ENCODE measurements at regions not wholly inside any gene's neighbourhood (a gene's known extent, or its start where the extent isn't known, plus 50 kb on each side); places are given as distances from the start of the nearest gene placed in this dataset.

DNA sequence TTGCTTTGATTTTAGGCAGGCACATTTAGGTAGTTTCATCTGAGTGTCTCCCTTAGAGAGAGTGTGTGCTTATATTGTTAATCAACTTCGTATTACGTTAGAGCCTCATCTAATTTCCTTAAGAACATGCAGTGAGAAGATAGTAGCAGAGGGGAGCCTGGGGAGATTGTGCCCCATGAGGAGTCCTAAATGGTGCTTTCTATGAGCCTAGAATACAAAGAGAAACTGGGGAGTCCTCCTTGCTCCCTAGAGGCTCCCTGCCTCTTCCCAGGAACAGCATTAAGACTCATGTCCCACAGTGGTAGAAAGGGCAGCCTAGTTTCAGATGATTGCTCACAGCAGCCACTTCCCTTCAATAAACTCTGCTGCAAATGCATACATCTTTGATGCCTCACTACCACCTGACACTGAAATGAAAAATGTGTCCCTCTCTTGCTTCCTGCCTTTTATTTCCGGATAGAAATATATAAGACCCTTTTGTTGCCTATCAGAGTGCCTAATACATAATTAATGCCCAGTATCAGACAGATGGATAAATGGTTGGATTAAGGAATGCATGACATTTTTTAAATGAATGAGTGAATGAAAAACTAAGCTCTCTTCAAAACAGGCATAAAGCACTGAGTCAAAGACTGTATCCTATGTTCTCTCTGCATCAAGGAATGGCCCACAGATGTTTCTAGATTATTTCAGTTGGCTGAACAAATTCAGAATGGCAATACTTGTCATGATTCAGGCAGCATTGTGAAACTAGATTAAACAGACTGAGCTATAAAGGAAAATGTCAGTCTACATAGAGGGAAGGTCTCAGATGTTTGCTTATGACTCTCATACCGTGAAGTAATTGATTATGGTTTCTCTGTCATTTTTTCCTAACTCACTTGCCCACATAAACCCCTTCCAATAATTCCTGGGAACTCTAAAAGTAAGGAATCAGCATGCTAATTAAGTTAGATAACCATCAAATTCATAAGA, 362.1 kb downstream of the LRRC3B start:
- H3K4me3 ChIP-seq: no peak overlapping the region
- TF ChIP-seq POLR2AphosphoS5 (IDR thresholded peaks at IDR 0.05): no peak
- TF ChIP-seq CTCF (IDR thresholded peaks at IDR 0.05): no peak
- no peak for TF ChIP-seq POLR2A (IDR thresholded peaks at IDR 0.05; ENCODE audit: low read depth)
- TF ChIP-seq EP300 (IDR thresholded peaks at IDR 0.05): no peak
- intact Hi-C loops (cut with DNase I): no loop called here
- H3K27ac ChIP-seq (replicated peaks in 1 of 4): no peak overlapping the region
- 67% methylated on average over 4 of the region's 4 CpGs for WGBS
- no peaks in the 10 kb centered on the region for H3K9me3 ChIP-seq
- H3K36me3 ChIP-seq: no peaks in the 10 kb centered on the region
- H3K27me3 ChIP-seq: no peaks in the 10 kb centered on the region
- no peak for DNase-seq (ENCODE audit: extremely low spot score)
- H3K4me1 ChIP-seq: no peaks in the 10 kb centered on the region

DNA sequence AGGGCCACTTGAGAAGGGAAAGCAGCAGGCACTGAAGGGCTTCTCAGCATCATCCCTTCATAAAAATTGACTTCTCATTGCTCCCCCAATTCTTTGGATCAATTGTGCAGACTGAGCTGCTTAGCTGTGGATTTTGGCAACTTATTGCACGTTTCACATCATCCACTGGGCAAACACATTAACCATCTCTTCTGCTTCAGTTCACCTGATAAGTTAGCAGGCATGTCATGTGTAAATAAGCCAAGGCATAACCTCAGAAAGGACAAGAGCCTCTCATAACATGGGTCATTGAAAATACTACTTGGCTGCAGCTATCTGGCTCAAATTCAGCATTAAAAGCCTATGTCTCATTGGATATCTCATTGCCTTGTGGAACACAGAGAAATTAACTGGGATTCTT, 366.5 kb downstream of the LRRC3B start:
- Histone ChIP-seq H3K36me3 (no peaks in the 10 kb centered on the region), H3K4me1 (no peaks in the 10 kb centered on the region), H3K9me3 (no peaks in the 10 kb centered on the region), H3K27me3 (no peaks in the 10 kb centered on the region), H3K4me3 (no peak overlapping the region), H3K27ac (replicated peaks in 1 of 4) (no peak overlapping the region)
- no peak for DNase-seq (ENCODE audit: extremely low spot score)
- TF ChIP-seq CTCF (IDR thresholded peaks at IDR 0.05) (no peak), POLR2AphosphoS5 (IDR thresholded peaks at IDR 0.05) (no peak), EP300 (IDR thresholded peaks at IDR 0.05) (no peak), POLR2A (IDR thresholded peaks at IDR 0.05; ENCODE audit: low read depth) (no peak)
- WGBS: no CpG with 5 or more reads among the region's 1 CpG
- intact Hi-C loops (cut with DNase I): no loop called here

DNA sequence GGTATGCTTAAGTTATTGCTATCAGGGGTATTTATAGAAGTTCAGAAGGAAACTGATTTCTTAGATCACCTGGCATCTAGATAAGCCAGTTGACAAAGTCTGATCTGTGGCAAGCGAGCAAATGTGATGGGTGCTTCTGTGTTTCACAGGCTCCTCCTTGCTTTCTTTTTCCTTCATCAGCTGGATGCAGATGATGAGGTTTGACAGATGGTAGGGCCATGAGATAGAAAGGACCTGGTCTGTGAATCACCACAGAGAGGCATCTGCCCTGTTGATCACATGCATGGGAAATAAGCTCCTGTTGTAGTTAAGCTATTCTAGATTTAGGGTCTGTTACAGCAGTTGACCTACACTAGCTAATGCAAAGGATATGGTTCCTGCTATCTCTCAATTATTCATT, 372.0 kb downstream of the NEK10 start:
- Histone ChIP-seq H3K27me3 (no peaks in the 10 kb centered on the region), H3K4me3 (no peak overlapping the region), H3K36me3 (no peaks in the 10 kb centered on the region), H3K4me1 (no peaks in the 10 kb centered on the region), H3K9me3 (no peaks in the 10 kb centered on the region), H3K27ac (replicated peaks in 1 of 4) (no peak overlapping the region)
- no peak for DNase-seq (ENCODE audit: extremely low spot score)
- 82% methylated on average over 1 of the region's 1 CpG for WGBS
- TF ChIP-seq POLR2A (IDR thresholded peaks at IDR 0.05; ENCODE audit: low read depth): no peak
- TF ChIP-seq POLR2AphosphoS5 (IDR thresholded peaks at IDR 0.05): no peak
- no peak for TF ChIP-seq CTCF (IDR thresholded peaks at IDR 0.05)
- no peak for TF ChIP-seq EP300 (IDR thresholded peaks at IDR 0.05)
- intact Hi-C loops (cut with DNase I): no loop called here

GRCh38 chr3:27010834-27011233, 358.3 kb downstream of the NEK10 start:
- TF ChIP-seq POLR2AphosphoS5 (IDR thresholded peaks at IDR 0.05) (no peak), POLR2A (IDR thresholded peaks at IDR 0.05; ENCODE audit: low read depth) (no peak), CTCF (IDR thresholded peaks at IDR 0.05) (no peak), EP300 (IDR thresholded peaks at IDR 0.05) (no peak)
- Histone ChIP-seq H3K4me3 (no peak overlapping the region), H3K9me3 (no peaks in the 10 kb centered on the region), H3K36me3 (no peaks in the 10 kb centered on the region), H3K4me1 (no peaks in the 10 kb centered on the region), H3K27me3 (no peaks in the 10 kb centered on the region), H3K27ac (replicated peaks in 1 of 4) (no peak overlapping the region)
- intact Hi-C loops (cut with DNase I): no loop called here
- WGBS: 79% methylated on average over 1 of the region's 1 CpG
- DNase-seq (ENCODE audit: extremely low spot score): no peak
